GM12878 (cell line): ENCODE measurements at regions not wholly inside any gene's neighbourhood (a gene's known extent, or its start where the extent isn't known, plus 50 kb on each side); places are given as distances from the start of the nearest gene placed in this dataset.

Experiments
- ATAC-seq: fragments of 200-7000 bp; cut with Tn5 transposase; 3 replicates; pipeline ENCODE4 v1.9.1; 2020; ENCODE audit warnings: mild to moderate bottlenecking, moderate library complexity
- BruUV-seq: library from RNA; stranded (reverse); fragments of 400-500 nt; replicated peaks from 2 replicates; lab custom pipeline; 2021; lab: Mats Ljungman, UMichigan
- CTCF ChIA-PET: fragments of 300-600 bp; sonication (Branson Sonifier 250); formaldehyde crosslinking; extraction: SDS; loops from one replicate; lab custom pipeline; 2021; ENCODE audit warnings: inconsistent platforms; lab: Yijun Ruan, JAX
- POLR2A ChIA-PET: fragments of 350-600 bp; formaldehyde crosslinking; extraction: SDS; loops from one replicate; lab custom pipeline; 2021; ENCODE audit warnings: inconsistent platforms; lab: Charles Lee
- RAD21 ChIA-PET: fragments of 300-600 bp; sonication (Branson Sonifier 250); formaldehyde crosslinking; loops from one replicate; lab custom pipeline; 2023; ENCODE audit warnings: antibody characterized with exemption; ENCODE audit not compliant: unreplicated experiment; lab: Charles Lee
- SMC1A ChIA-PET: fragments of 300-600 bp; sonication (Branson Sonifier 250); formaldehyde crosslinking; loops from one replicate; lab custom pipeline; 2023; ENCODE audit not compliant: unreplicated experiment, uncharacterized antibody; lab: Charles Lee
- DNase-seq: peaks from one replicate; pipeline ENCODE4 v3.0.0-alpha.2; 2011; ENCODE audit warnings: low read depth, low spot score
- FAIRE-seq: peaks from 3 replicates; lab custom pipeline; 2011; peaks lifted over from hg19 to GRCh38; lab: Jason Lieb, UNC
- H2AFZ ChIP-seq: 2 replicates; pipeline ENCODE4 v1.6.0; 2011; ENCODE audit warnings: low read depth, low read length, control low read depth; ENCODE audit not compliant: control insufficient read depth
- H3K27ac ChIP-seq: 2 replicates; pipeline ENCODE4 v1.5.1; 2011; ENCODE audit warnings: control low read depth; ENCODE audit not compliant: control insufficient read depth, insufficient read depth
- H3K27me3 ChIP-seq, 2 experiments: replicated peaks in 1 of 2; 2 replicates each; pipeline versions ENCODE4 v1.6.0 to v1.6.1; 2011; ENCODE audit warnings: low read length in 1 of 2; ENCODE audit not compliant: control insufficient read depth in 2 of 2, insufficient read depth in 2 of 2
- H3K36me3 ChIP-seq, 2 experiments: 2 replicates each; pipeline ENCODE4 v1.5.1; 2011; ENCODE audit warnings: low read length in 1 of 2; ENCODE audit not compliant: control insufficient read depth in 2 of 2, insufficient read depth in 2 of 2
- H3K4me1 ChIP-seq: 2 replicates; pipeline ENCODE4 v1.6.1; 2011; ENCODE audit warnings: mild to moderate bottlenecking, low read length, moderate library complexity, mixed read lengths; ENCODE audit not compliant: control insufficient read depth, insufficient read depth
- H3K4me2 ChIP-seq: 2 replicates; pipeline ENCODE4 v1.6.0; 2011; ENCODE audit warnings: control low read depth; ENCODE audit not compliant: control insufficient read depth, insufficient read depth
- H3K4me3 ChIP-seq: fragments of 200-600 bp; sonication (generic); 2 replicates; pipeline ENCODE4 v1.5.1; 2016
- H3K79me2 ChIP-seq: 2 replicates; pipeline ENCODE4 v1.6.0; 2011; ENCODE audit warnings: low read length; ENCODE audit not compliant: control insufficient read depth, insufficient read depth
- H3K9ac ChIP-seq: 2 replicates; pipeline ENCODE4 v1.8.0; 2011; ENCODE audit warnings: low read length, control low read depth, mixed read lengths; ENCODE audit not compliant: control insufficient read depth, insufficient read depth
- H3K9me3 ChIP-seq: replicated peaks from 3 replicates; pipeline ENCODE4 v1.5.1; 2011; ENCODE audit warnings: mild to moderate bottlenecking, low read length; ENCODE audit not compliant: control insufficient read depth, insufficient read depth
- H4K20me1 ChIP-seq: 2 replicates; pipeline ENCODE4 v1.6.0; 2011; ENCODE audit not compliant: control insufficient read depth, insufficient read depth
- BRCA1 ChIP-seq: IDR thresholded peaks from 2 replicates; pipeline ENCODE4 v1.6.1; 2011; ENCODE audit warnings: low read depth, low read length, improper control_type of control experiment
- CREB1 ChIP-seq: IDR thresholded peaks from 2 replicates; pipeline ENCODE4 v1.6.1; 2012; ENCODE audit warnings: low read depth, mild to moderate bottlenecking, inconsistent platforms
- SP1 ChIP-seq: IDR thresholded peaks from one replicate; pipeline ENCODE4 v1.6.1; 2011; ENCODE audit warnings: low read depth, low read length
- STAT1 ChIP-seq: fragments of 450-650 bp; conservative IDR thresholded peaks from 2 replicates; pipeline ENCODE4 v1.6.1; 2014; ENCODE audit warnings: antibody characterized with exemption, mild to moderate bottlenecking
- TCF3 ChIP-seq: IDR thresholded peaks from 2 replicates; pipeline ENCODE4 v1.6.1; 2012; ENCODE audit warnings: low read depth, mild to moderate bottlenecking, low read length, borderline replicate concordance; ENCODE audit not compliant: insufficient read depth
- WGBS: methylation state at CpG from one replicate; pipeline ENCODE4 v1.1.6; 2016; ENCODE audit warnings: low lambda C conversion rate; ENCODE audit not compliant: insufficient replicate concordance, insufficient coverage; ENCODE audit errors: missing lambda C conversion rate; 5-methylcytosine and 5-hydroxymethylcytosine counted together
- in situ Hi-C: fragments of 300-500 bp; cut with MboI; formaldehyde crosslinking; loops from 9 replicates; pipeline ENCODE4 v1.14.3; 2018; ENCODE audit warnings: mixed read lengths
- intact Hi-C: fragments of 100-400 bp; cut with micrococcal nuclease; formaldehyde crosslinking; loops from one replicate; pipeline ENCODE4 v1.14.2; 2022; ENCODE audit not compliant: unreplicated experiment

DNA sequence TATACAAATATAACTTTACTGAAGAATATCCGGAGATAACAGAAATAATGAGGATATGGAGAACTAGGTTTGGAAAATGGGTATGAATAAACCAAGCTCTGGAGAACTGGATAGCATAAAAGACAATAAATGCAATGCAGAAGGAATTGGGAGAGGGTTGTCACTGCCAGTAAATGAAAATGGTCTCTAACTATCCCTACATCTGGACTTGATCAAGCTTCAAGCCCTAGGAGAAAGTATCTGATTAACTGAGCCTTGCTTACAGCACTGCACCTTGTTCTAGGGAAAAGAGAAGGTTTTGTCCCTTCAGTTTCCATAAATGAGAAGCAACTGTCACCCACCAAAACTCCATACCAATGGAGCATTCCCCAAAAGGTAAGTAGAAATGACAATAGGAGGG is 514.6 kb upstream of the ZEB2 start:
- ChIA-PET RAD21 (no interaction called here), POLR2A (no interaction called here), CTCF (no interaction called here), SMC1A (no interaction called here)
- Histone ChIP-seq H3K4me3 (no peak overlapping the region), H3K9ac (no peak overlapping the region), H3K27ac (no peak overlapping the region), H4K20me1 (no peaks in the 10 kb centered on the region), H3K27me3 (no peaks in the 10 kb centered on the region; a peak in 2 of 4 replicates), H3K4me1 (no peaks in the 10 kb centered on the region), H3K36me3 (no peaks in the 10 kb centered on the region), H3K9me3 (no peaks in the 10 kb centered on the region), H3K4me2 (no peak overlapping the region), H3K79me2 (no peaks in the 10 kb centered on the region), H2AFZ (no peak overlapping the region)
- no TSS peak for BruUV-seq
- FAIRE-seq (no peak), DNase-seq (no peak), ATAC-seq (no peak)
- no peak for TF ChIP-seq STAT1
- no peak for TF ChIP-seq BRCA1
- no peak for TF ChIP-seq CREB1
- in situ Hi-C loops = no loop called here
- WGBS = 88% methylated on average over 1 of the region's 1 CpG
- intact Hi-C loops = no loop called here

DNA sequence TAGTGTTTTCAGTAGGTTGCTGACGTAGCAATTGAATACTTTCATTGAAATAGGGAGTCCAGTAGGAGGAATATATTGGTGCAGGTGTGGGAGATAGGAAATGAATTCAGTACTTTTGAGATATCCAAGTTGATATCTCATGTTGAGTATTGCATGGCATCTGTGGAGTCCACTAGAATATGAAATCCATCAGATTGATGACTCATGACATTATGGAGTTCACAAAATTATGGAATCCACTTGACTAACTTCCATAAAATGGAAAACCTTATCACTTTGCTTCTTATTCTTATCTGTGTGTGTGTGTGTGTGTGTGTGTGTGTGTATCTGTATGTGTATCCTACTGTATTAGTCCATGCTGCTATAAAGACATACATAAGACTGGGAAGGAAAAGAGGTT is 513.5 kb upstream of the ZEB2 start:
- no peak overlapping the region for H3K27ac ChIP-seq
- no peaks in the 10 kb centered on the region for H3K9me3 ChIP-seq
- no peak overlapping the region for H3K4me2 ChIP-seq
- H3K27me3 ChIP-seq = no peaks in the 10 kb centered on the region; a peak in 2 of 4 replicates
- H3K4me1 ChIP-seq = no peaks in the 10 kb centered on the region
- in situ Hi-C loops = no loop called here
- intact Hi-C loops = no loop called here
- FAIRE-seq = no peak
- no peak overlapping the region for H3K4me3 ChIP-seq
- ChIA-PET CTCF (no interaction called here), POLR2A (no interaction called here), RAD21 (no interaction called here), SMC1A (no interaction called here)
- WGBS = 4% methylated on average over 1 of the region's 1 CpG
- H3K79me2 ChIP-seq = no peaks in the 10 kb centered on the region
- no peaks in the 10 kb centered on the region for H3K36me3 ChIP-seq
- TF ChIP-seq SP1 (no peak), TCF3 (no peak)
- no peak for DNase-seq
- no peak for ATAC-seq
- H2AFZ ChIP-seq = no peak overlapping the region
- H4K20me1 ChIP-seq = no peaks in the 10 kb centered on the region
- no TSS peak for BruUV-seq
- H3K9ac ChIP-seq = no peak overlapping the region
